ENCODE measurements at regions not wholly inside any gene's neighbourhood (a gene's known extent, or its start where the extent isn't known, plus 50 kb on each side); places are given as distances from the start of the nearest gene placed in this dataset.

GRCh38 chr2:601806-602455 lies 75.3 kb downstream of the TMEM18 start:
- no peak overlapping the region for H3K4me3 ChIP-seq
- no peaks in the 10 kb centered on the region for H3K4me1 ChIP-seq
- DNase-seq (ENCODE audit: extremely low spot score in 2 of 2), result no peak
- intact Hi-C loops (cut with DNase I), result no loop called here
- no peaks in the 10 kb centered on the region for H3K27me3 ChIP-seq
- H3K27ac ChIP-seq, result no peak overlapping the region
- no peak for TF ChIP-seq POLR2AphosphoS5 (IDR thresholded peaks at IDR 0.05; ENCODE audit: insufficient read depth in 1 of 2, low read depth in 1 of 2)
- TF ChIP-seq POLR2A (IDR thresholded peaks at IDR 0.05), result no peak
- TF ChIP-seq, protein P1, sequence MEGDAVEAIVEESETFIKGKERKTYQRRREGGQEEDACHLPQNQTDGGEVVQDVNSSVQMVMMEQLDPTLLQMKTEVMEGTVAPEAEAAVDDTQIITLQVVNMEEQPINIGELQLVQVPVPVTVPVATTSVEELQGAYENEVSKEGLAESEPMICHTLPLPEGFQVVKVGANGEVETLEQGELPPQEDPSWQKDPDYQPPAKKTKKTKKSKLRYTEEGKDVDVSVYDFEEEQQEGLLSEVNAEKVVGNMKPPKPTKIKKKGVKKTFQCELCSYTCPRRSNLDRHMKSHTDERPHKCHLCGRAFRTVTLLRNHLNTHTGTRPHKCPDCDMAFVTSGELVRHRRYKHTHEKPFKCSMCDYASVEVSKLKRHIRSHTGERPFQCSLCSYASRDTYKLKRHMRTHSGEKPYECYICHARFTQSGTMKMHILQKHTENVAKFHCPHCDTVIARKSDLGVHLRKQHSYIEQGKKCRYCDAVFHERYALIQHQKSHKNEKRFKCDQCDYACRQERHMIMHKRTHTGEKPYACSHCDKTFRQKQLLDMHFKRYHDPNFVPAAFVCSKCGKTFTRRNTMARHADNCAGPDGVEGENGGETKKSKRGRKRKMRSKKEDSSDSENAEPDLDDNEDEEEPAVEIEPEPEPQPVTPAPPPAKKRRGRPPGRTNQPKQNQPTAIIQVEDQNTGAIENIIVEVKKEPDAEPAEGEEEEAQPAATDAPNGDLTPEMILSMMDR (IDR thresholded peaks at IDR 0.05), result no peak
- no peaks in the 10 kb centered on the region for H3K36me3 ChIP-seq
- no peaks in the 10 kb centered on the region for H3K9me3 ChIP-seq

- no peak overlapping the region for H3K27ac ChIP-seq
- TF ChIP-seq, protein P1 (IDR thresholded peaks at IDR 0.05), result no peak
- TF ChIP-seq POLR2AphosphoS5 (IDR thresholded peaks at IDR 0.05; ENCODE audit: insufficient read depth in 1 of 2, low read depth in 1 of 2), result no peak
- TF ChIP-seq POLR2A (IDR thresholded peaks at IDR 0.05), result no peak
- no peaks in the 10 kb centered on the region for H3K4me1 ChIP-seq
- no peak overlapping the region for H3K4me3 ChIP-seq
- H3K36me3 ChIP-seq, result no peaks in the 10 kb centered on the region
- no peaks in the 10 kb centered on the region for H3K27me3 ChIP-seq
- DNase-seq (ENCODE audit: extremely low spot score in 2 of 2), result no peak
- H3K9me3 ChIP-seq, result no peaks in the 10 kb centered on the region
- intact Hi-C loops (cut with DNase I), result no loop called here
These were observed 75.9 kb downstream of the TMEM18 start for GRCh38 chr2:601387-601698.

DNA sequence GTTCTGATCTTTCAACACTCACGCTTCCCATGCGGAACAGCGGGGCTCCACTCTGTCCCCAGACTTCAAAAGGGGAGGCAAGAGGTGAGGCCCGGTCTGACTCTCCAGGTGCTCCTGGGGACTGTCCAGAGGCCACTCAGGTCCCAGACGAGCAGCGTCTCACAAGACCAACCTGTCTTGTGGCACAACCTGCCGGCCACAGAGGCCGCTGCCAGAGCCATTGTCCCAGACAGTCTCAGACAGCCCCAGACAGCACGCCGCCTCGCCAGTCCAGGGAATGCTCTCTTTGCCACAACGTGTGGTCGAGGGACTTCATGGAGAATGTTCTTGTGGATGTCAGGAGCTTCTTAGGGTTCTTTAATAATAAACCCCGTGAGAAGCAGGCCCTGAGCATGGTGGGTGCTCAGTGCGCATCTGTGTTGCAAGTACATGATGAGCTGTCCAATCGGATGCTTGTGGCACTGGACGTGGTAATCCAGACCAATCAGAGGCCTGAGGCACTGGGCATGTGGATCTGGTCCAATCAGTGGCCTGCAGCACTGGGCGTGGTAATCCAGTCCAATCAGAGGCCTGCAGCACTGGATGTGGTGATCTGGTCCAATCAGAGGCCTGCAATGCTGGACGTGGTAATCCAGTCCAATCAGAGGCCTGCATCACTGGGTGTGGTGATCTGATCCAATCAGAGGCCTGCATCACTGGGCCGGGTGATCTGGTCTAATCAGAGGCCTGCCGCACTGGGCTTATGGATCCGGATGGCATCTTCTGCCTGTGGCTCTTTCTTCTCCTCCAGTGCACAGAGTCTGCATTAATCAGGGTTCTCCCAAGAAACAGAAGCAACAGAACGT lies 76.4 kb downstream of the TMEM18 start:
- Histone ChIP-seq H3K9me3 (no peaks in the 10 kb centered on the region), H3K36me3 (no peaks in the 10 kb centered on the region), H3K4me1 (no peaks in the 10 kb centered on the region), H3K27me3 (no peaks in the 10 kb centered on the region), H3K27ac (no peak overlapping the region), H3K4me3 (no peak overlapping the region)
- intact Hi-C loops (cut with DNase I), result no loop called here
- DNase-seq (ENCODE audit: extremely low spot score in 2 of 2), result no peak
- TF ChIP-seq POLR2A (IDR thresholded peaks at IDR 0.05) (no peak), POLR2AphosphoS5 (IDR thresholded peaks at IDR 0.05; ENCODE audit: insufficient read depth in 1 of 2, low read depth in 1 of 2) (no peak)
- TF ChIP-seq, protein P1 (IDR thresholded peaks at IDR 0.05), result no peak

DNA sequence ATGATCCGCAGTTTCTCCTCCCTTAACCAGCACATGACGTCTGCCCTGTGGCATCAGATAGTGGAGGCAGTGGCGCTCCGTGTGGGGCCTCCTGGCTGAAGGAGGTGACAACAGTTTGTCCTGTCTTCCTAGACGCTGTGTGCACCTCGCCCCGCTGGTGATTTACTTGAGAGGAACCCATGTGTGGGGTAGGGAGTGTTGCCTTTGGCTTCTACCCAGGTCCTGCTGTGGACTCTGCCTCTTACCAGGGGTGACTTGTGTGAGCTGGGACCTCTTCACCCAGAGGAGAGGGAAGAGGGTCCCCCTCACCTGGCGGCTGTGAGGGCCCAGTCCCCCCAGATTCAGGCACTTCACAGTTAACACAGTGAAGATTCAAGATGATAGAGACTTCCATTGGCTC lies 77.6 kb downstream of the TMEM18 start:
- TF ChIP-seq, protein P1 (IDR thresholded peaks at IDR 0.05), result no peak
- TF ChIP-seq POLR2A (IDR thresholded peaks at IDR 0.05) (no peak), POLR2AphosphoS5 (IDR thresholded peaks at IDR 0.05; ENCODE audit: insufficient read depth in 1 of 2, low read depth in 1 of 2) (no peak)
- Histone ChIP-seq H3K9me3 (no peaks in the 10 kb centered on the region), H3K4me3 (no peak overlapping the region), H3K27ac (no peak overlapping the region), H3K36me3 (no peaks in the 10 kb centered on the region), H3K27me3 (no peaks in the 10 kb centered on the region), H3K4me1 (no peaks in the 10 kb centered on the region)
- intact Hi-C loops (cut with DNase I), result no loop called here
- no peak for DNase-seq (ENCODE audit: extremely low spot score in 2 of 2)

Measured in vagina (tissue), 2 donors.